Body of pancreas (tissue), 4 donors: ENCODE measurements at regions not wholly inside any gene's neighbourhood (a gene's known extent, or its start where the extent isn't known, plus 50 kb on each side); places are given as distances from the start of the nearest gene placed in this dataset.
"Not testable (repeated sequence)": the region's sequence is repeated elsewhere in the genome, so short reads cannot be mapped to it uniquely, and the experiment has no call there.

ENCODE experiments used
- CTCF ChIP-seq, 7 experiments: fragments of 450-650 bp in 4 of 7; fragments of 200-600 bp in 3 of 7; sonication (generic) in 3 of 7; IDR thresholded peaks; one replicate each; pipeline ENCODE4 v1.5.1; 2016 to 2019; ENCODE audit warnings: antibody characterized with exemption in 7 of 7
- POLR2A ChIP-seq, 3 donors: fragments of 450-650 bp; IDR thresholded peaks; one replicate each; pipeline ENCODE4 v1.6.1; 2016; ENCODE audit warnings: antibody characterized with exemption in 3 of 3, mild to moderate bottlenecking in 2 of 3

- not testable (repeated sequence) for TF ChIP-seq CTCF, POLR2A (IDR thresholded peaks at IDR 0.05)
These were observed 52.7 kb upstream of the IQSEC3 start for GRCh38 chr12:13841-14240.
